ENCODE measurements at regions not wholly inside any gene's neighbourhood (a gene's known extent, or its start where the extent isn't known, plus 50 kb on each side); places are given as distances from the start of the nearest gene placed in this dataset.

GRCh38 chr9:103625161-103625804 lies 468.8 kb upstream of the SMC2 start:
- no peak for TF ChIP-seq CTCF (IDR thresholded peaks at IDR 0.05)
- DNase-seq (ENCODE audit: extremely low spot score, unreplicated experiment) = no peak
- H3K36me3 Mint-ChIP-seq (ENCODE audit: unreplicated experiment) = no peaks in the 10 kb centered on the region
- H3K27me3 Mint-ChIP-seq (ENCODE audit: unreplicated experiment) = no peaks in the 10 kb centered on the region
- peaks cover 13% of the 10 kb centered on the region for H3K9me3 Mint-ChIP-seq (ENCODE audit: unreplicated experiment)
- H3K27ac Mint-ChIP-seq (ENCODE audit: unreplicated experiment) = no peak overlapping the region
- no peaks in the 10 kb centered on the region for H3K4me1 Mint-ChIP-seq (ENCODE audit: unreplicated experiment)
- H3K4me3 Mint-ChIP-seq (ENCODE audit: unreplicated experiment) = no peak overlapping the region

GRCh38 chr9:103627731-103628130 lies 466.4 kb upstream of the SMC2 start:
- H3K27ac Mint-ChIP-seq (ENCODE audit: unreplicated experiment) = no peak overlapping the region
- no peak for DNase-seq (ENCODE audit: extremely low spot score, unreplicated experiment)
- no peaks in the 10 kb centered on the region for H3K27me3 Mint-ChIP-seq (ENCODE audit: unreplicated experiment)
- peaks cover 8% of the 10 kb centered on the region for H3K9me3 Mint-ChIP-seq (ENCODE audit: unreplicated experiment)
- H3K4me1 Mint-ChIP-seq (ENCODE audit: unreplicated experiment) = no peaks in the 10 kb centered on the region
- H3K4me3 Mint-ChIP-seq (ENCODE audit: unreplicated experiment) = no peak overlapping the region
- no peak for TF ChIP-seq CTCF (IDR thresholded peaks at IDR 0.05)
- H3K36me3 Mint-ChIP-seq (ENCODE audit: unreplicated experiment) = no peaks in the 10 kb centered on the region

- H3K36me3 Mint-ChIP-seq (ENCODE audit: unreplicated experiment) = no peaks in the 10 kb centered on the region
- H3K4me1 Mint-ChIP-seq (ENCODE audit: unreplicated experiment) = no peaks in the 10 kb centered on the region
- no peaks in the 10 kb centered on the region for H3K27me3 Mint-ChIP-seq (ENCODE audit: unreplicated experiment)
- no peak for DNase-seq (ENCODE audit: extremely low spot score, unreplicated experiment)
- no peaks in the 10 kb centered on the region for H3K9me3 Mint-ChIP-seq (ENCODE audit: unreplicated experiment)
- H3K4me3 Mint-ChIP-seq (ENCODE audit: unreplicated experiment) = no peak overlapping the region
- TF ChIP-seq CTCF (IDR thresholded peaks at IDR 0.05) = no peak
- H3K27ac Mint-ChIP-seq (ENCODE audit: unreplicated experiment) = no peak overlapping the region
Observed at GRCh38 chr9:103649086-103649485, 445.0 kb upstream of the SMC2 start.

GRCh38 chr9:103658156-103658555 lies 436.0 kb upstream of the SMC2 start:
- Mint-ChIP-seq H3K4me3 (ENCODE audit: unreplicated experiment) (no peak overlapping the region), H3K36me3 (ENCODE audit: unreplicated experiment) (no peaks in the 10 kb centered on the region)

GRCh38 chr9:103660830-103661229 lies 433.3 kb upstream of the SMC2 start:
- TF ChIP-seq CTCF (IDR thresholded peaks at IDR 0.05) = no peak
- no peaks in the 10 kb centered on the region for H3K4me1 Mint-ChIP-seq (ENCODE audit: unreplicated experiment)

More at GRCh38 chr9:103658156-103658555, 436.0 kb upstream of the SMC2 start:
- no peaks in the 10 kb centered on the region for H3K27me3 Mint-ChIP-seq (ENCODE audit: unreplicated experiment)
- H3K4me1 Mint-ChIP-seq (ENCODE audit: unreplicated experiment) = no peaks in the 10 kb centered on the region
- no peak overlapping the region for H3K27ac Mint-ChIP-seq (ENCODE audit: unreplicated experiment)
- peaks cover 12% of the 10 kb centered on the region for H3K9me3 Mint-ChIP-seq (ENCODE audit: unreplicated experiment)
- no peak for DNase-seq (ENCODE audit: extremely low spot score, unreplicated experiment)
- no peak for TF ChIP-seq CTCF (IDR thresholded peaks at IDR 0.05)

More at GRCh38 chr9:103660830-103661229, 433.3 kb upstream of the SMC2 start:
- H3K36me3 Mint-ChIP-seq (ENCODE audit: unreplicated experiment) = no peaks in the 10 kb centered on the region
- H3K27me3 Mint-ChIP-seq (ENCODE audit: unreplicated experiment) = no peaks in the 10 kb centered on the region
- DNase-seq (ENCODE audit: extremely low spot score, unreplicated experiment) = no peak
- H3K4me3 Mint-ChIP-seq (ENCODE audit: unreplicated experiment) = no peak overlapping the region
- H3K9me3 Mint-ChIP-seq (ENCODE audit: unreplicated experiment) = peaks cover 11% of the 10 kb centered on the region
- no peak overlapping the region for H3K27ac Mint-ChIP-seq (ENCODE audit: unreplicated experiment)
